Activated naive CD4-positive, alpha-beta T cell treated with anti-CD3 and anti-CD28 coated beads for 36 hours (primary cell): ENCODE measurements at regions not wholly inside any gene's neighbourhood (a gene's known extent, or its start where the extent isn't known, plus 50 kb on each side); places are given as distances from the start of the nearest gene placed in this dataset.

Source experiments
- CTCF ChIA-PET: fragments of 350-600 bp; sonication (Branson Sonifier 250); formaldehyde crosslinking; loops from one replicate; lab custom pipeline; 2021; ENCODE audit warnings: antibody characterized with exemption; lab: Charles Lee
- DNase-seq: peaks from one replicate; pipeline ENCODE4 v3.0.0-alpha.2; 2020
- H3K27ac Mint-ChIP-seq: one replicate; pipeline ENCODE4 v1.8.0; 2021; ENCODE audit warnings: mild to moderate bottlenecking, mixed read lengths
- H3K27me3 Mint-ChIP-seq: one replicate; pipeline ENCODE4 v1.8.0; 2021; ENCODE audit warnings: low read depth, mixed read lengths
- H3K36me3 Mint-ChIP-seq: one replicate; pipeline ENCODE4 v1.8.0; 2021; ENCODE audit warnings: low read depth, mixed read lengths
- H3K4me1 Mint-ChIP-seq: one replicate; pipeline ENCODE4 v1.8.0; 2021; ENCODE audit warnings: low read depth, mixed read lengths
- H3K4me3 Mint-ChIP-seq: one replicate; pipeline ENCODE4 v1.8.0; 2021; ENCODE audit warnings: mild to moderate bottlenecking, moderate library complexity, mixed read lengths
- H3K9me3 Mint-ChIP-seq: one replicate; pipeline ENCODE4 v1.8.0; 2021; ENCODE audit warnings: mixed read lengths
- intact Hi-C: fragments of 100-400 bp; cut with micrococcal nuclease; formaldehyde crosslinking; loops from one replicate; pipeline ENCODE4 v1.15.1; 2023

DNA sequence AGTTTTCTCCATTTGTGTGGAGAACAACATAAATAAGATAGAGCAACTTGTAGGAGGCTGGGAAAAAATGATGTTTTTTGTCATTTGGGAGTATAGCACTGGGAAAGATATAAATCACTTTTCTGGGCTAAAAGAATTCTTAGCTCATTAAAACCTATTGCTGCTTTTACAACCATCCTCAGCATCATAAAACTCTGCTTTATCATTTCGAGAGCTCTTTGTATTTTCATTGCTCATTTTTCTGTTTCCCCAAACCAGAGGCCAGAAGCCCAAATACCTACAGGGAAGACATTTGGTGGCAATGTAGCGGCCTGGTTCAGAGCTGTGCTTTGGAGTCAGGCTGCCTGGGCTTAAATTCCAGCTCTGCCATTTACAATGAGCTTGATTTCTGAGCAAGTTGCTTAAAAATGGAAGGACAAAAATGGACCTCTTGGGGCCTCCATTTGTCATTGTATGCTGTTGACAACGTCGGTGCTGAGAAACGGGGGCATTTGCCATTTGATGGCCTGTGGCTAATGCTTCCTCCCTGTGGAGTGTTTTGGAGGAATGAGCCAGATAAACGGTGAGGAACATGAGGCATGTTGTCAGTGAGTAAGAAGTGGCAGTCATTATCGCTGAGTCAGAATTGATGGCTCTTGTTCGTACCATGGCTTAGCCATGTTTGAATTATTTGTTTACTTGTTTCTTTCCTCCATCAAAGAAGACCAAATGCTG is 260.0 kb downstream of the EBLN2 start:
- H3K27ac Mint-ChIP-seq, result no peak overlapping the region
- no peaks in the 10 kb centered on the region for H3K36me3 Mint-ChIP-seq
- no peaks in the 10 kb centered on the region for H3K4me1 Mint-ChIP-seq
- no peak for DNase-seq
- peaks cover 5% of the 10 kb centered on the region for H3K9me3 Mint-ChIP-seq
- no peaks in the 10 kb centered on the region for H3K27me3 Mint-ChIP-seq
- intact Hi-C loops, result no loop called here
- CTCF ChIA-PET, result no interaction called here
- H3K4me3 Mint-ChIP-seq, result no peak overlapping the region

DNA sequence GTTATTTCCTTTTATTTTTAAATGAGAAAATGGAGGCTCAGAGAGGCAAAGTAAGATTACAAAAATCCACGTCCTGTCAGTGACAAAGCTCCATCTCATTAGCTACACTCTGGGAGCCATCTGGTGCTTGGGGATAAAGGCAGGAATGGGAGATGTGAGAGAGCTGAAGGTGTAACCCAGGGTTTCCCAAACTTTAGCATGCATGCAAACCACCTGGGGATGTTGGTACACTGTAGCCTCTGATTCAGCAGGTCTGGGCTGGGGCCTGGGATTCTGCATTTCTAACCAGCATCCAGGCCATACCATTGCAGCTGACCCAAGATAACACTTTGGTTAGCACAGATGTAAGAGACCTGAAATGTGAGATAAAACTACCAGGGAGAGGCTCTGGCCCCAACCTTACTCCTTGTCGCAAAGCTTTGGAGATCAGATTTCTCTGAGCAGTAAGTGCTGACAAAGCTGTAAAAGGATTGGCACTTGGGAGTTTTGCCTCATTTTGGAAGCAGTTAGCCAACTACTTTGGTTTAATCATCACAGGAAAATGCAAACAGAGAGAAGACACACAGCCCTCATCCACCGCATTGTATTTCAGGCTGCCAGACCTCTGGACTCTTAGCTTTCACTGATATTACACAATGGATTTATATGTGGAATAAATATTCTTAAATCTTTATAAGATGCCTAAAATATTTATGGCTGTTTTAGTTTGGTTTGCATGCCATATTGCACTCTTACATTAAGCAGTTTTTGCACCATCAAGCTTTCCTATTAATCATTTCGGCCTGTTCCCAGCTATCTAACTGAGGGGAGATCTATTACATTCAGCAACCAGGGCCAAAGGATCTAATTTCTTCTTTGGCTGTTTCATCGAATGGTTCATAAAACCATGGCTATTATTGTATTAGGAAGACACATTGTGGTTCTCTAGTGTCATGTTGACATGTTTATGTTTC is 263.0 kb downstream of the EBLN2 start:
- no peak for DNase-seq
- Mint-ChIP-seq H3K36me3 (no peaks in the 10 kb centered on the region), H3K9me3 (peaks cover 5% of the 10 kb centered on the region), H3K4me1 (no peaks in the 10 kb centered on the region), H3K27ac (no peak overlapping the region), H3K27me3 (no peaks in the 10 kb centered on the region), H3K4me3 (no peak overlapping the region)
- intact Hi-C loops, result no loop called here
- CTCF ChIA-PET, result interaction anchor here (0.7 kb wide), 1 partner anchor 15 kb away, joined by 3 read pairs; no protein-coding TSS in a partner anchor

- Mint-ChIP-seq H3K4me3 (no peak overlapping the region), H3K27ac (no peak overlapping the region), H3K27me3 (no peaks in the 10 kb centered on the region), H3K4me1 (no peaks in the 10 kb centered on the region), H3K9me3 (peaks cover 5% of the 10 kb centered on the region), H3K36me3 (no peaks in the 10 kb centered on the region)
- intact Hi-C loops, result no loop called here
- no peak for DNase-seq
- CTCF ChIA-PET, result no interaction called here
Measured at GRCh38 chr3:73326396-73326795, 264.9 kb downstream of the EBLN2 start.

DNA sequence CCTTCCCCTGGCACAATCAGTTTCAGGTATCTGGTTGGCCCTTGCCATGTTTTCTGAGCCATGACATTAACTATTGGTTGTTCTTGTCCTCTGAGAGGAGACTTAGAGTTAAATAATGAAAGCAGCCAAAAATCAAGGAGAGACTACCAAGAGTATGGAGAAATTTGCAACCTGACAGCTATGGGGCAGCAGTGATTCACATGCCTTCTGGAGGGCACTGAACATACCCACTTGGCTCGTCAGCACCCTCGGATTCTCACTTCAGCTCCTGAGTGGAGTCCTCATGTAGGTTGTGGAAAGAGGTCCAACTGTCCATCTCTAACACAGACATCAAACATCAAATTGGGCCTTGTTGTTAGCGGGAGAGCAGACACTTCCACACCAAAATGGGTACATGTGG is 265.6 kb downstream of the EBLN2 start:
- no peaks in the 10 kb centered on the region for H3K4me1 Mint-ChIP-seq
- no peak for DNase-seq
- H3K27ac Mint-ChIP-seq, result no peak overlapping the region
- intact Hi-C loops, result no loop called here
- no peaks in the 10 kb centered on the region for H3K27me3 Mint-ChIP-seq
- H3K36me3 Mint-ChIP-seq, result no peaks in the 10 kb centered on the region
- peaks cover 5% of the 10 kb centered on the region for H3K9me3 Mint-ChIP-seq
- CTCF ChIA-PET, result no interaction called here
- no peak overlapping the region for H3K4me3 Mint-ChIP-seq
